ENCODE measurements at regions not wholly inside any gene's neighbourhood (a gene's known extent, or its start where the extent isn't known, plus 50 kb on each side); places are given as distances from the start of the nearest gene placed in this dataset.

DNA sequence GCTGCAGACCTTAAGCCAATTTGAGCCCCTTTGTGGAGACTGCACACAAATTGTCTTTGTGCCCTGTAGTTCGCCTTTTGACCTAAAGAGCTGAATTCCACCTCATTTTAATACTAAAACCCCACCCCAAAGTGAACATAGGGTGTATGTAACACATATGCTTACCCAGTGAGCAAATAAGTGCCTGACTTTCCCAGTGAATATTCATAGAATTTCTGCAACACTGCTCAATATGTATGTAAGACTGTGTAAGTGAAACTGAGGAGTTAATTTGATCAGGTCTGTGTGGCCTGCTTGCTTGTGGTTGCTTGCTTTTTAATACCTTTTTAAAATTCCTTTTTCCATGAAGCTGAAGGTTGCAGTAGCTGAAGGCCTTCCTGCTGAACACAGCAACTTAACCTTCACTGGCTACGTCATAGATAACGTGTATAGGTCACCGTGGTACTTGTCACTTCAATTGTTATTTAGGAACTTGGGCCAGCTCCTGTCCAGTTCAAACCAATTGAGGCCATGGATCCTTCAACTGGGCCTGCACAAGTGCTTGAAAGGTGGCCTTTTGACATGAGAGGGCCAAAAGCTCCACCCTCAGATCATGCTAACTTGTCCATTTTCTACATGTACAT, 131.7 kb upstream of the BTBD3 start:
- H3K9me2 ChIP-seq (replicated peaks; ENCODE audit: low read depth, low read length): no peaks in the 10 kb centered on the region
- no peak overlapping the region for H3K4me3 ChIP-seq (ENCODE audit: low read length, poor library complexity, severe bottlenecking)
- no peaks in the 10 kb centered on the region for H3K79me2 ChIP-seq (ENCODE audit: insufficient read depth, low read length)
- H3K27me3 ChIP-seq (ENCODE audit: insufficient read depth, low read length, poor library complexity, severe bottlenecking): no peaks in the 10 kb centered on the region
- 0 out of 2 replicates have a peak, but pooled peaks cover 5% of the 10 kb centered on the region for H3F3A ChIP-seq (ENCODE audit: low read depth)
- peaks cover 23% of the 10 kb centered on the region for H3K4me1 ChIP-seq (ENCODE audit: insufficient read depth, low read length, poor library complexity, severe bottlenecking)
- H3K4me2 ChIP-seq (ENCODE audit: low read depth, low read length, poor library complexity, severe bottlenecking): no peak overlapping the region
- H2AFZ ChIP-seq (ENCODE audit: low read length): 0 out of 2 replicates have a peak overlapping the region, but pooled peaks have one; percentile 24
- H3K36me3 ChIP-seq (ENCODE audit: insufficient read depth, low read length): no peaks in the 10 kb centered on the region
- H3K9me3 ChIP-seq (ENCODE audit: insufficient read depth, low read depth, low read length): no peaks in the 10 kb centered on the region
- TF ChIP-seq, protein P1, sequence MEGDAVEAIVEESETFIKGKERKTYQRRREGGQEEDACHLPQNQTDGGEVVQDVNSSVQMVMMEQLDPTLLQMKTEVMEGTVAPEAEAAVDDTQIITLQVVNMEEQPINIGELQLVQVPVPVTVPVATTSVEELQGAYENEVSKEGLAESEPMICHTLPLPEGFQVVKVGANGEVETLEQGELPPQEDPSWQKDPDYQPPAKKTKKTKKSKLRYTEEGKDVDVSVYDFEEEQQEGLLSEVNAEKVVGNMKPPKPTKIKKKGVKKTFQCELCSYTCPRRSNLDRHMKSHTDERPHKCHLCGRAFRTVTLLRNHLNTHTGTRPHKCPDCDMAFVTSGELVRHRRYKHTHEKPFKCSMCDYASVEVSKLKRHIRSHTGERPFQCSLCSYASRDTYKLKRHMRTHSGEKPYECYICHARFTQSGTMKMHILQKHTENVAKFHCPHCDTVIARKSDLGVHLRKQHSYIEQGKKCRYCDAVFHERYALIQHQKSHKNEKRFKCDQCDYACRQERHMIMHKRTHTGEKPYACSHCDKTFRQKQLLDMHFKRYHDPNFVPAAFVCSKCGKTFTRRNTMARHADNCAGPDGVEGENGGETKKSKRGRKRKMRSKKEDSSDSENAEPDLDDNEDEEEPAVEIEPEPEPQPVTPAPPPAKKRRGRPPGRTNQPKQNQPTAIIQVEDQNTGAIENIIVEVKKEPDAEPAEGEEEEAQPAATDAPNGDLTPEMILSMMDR (conservative IDR thresholded peaks at IDR 0.05; ENCODE audit: low read length): no peak
- no peaks in the 10 kb centered on the region for H4K20me1 ChIP-seq (ENCODE audit: insufficient read depth, low read length, poor library complexity, severe bottlenecking)
- no peak overlapping the region for H3K9ac ChIP-seq (ENCODE audit: low read depth, low read length, poor library complexity, severe bottlenecking)

DNA sequence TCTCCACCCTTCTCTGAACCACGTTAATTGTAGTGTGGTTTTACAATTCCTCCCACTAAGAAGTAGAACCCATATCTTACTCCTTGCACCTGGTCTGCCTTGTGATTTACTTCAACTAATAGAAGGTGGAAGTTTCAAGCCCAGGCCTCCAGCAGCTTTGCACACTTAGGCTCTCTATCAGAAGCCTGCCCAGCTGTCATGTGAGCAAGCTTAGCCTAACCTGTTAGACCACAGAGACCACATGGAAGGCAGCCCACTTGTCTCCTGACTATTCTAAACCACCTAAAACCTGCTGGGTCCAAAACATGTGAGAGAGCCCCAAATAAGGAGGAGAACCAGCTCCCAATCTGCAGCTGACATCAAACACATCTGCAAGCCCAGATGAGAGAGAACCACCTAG, 127.6 kb upstream of the BTBD3 start:
- H2AFZ ChIP-seq (ENCODE audit: low read length): no peak overlapping the region
- peak overlapping the region; percentile 48 for H3K9ac ChIP-seq (ENCODE audit: low read depth, low read length, poor library complexity, severe bottlenecking)

DNA sequence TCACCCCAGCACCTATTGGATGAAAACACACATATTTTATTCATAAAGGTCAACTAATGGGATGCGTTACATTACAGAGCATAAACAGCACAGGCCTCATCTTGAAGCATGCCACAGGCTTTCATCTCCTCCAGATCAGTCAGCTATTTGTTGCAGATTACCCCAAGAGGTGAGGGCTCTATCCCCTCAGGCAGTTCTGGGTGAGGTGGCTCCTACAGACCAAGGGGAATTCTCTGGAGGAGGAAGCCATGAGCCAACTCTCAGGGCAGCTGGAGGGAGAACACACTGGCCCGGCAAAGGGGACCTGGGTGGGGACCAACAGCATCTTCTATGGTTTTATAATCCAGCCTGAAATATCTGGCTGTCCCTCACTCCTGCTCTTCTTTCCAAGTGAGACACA, 126.4 kb upstream of the BTBD3 start:
- no peak overlapping the region for H3K4me3 ChIP-seq (ENCODE audit: low read length, poor library complexity, severe bottlenecking)
- H3K4me1 ChIP-seq (ENCODE audit: insufficient read depth, low read length, poor library complexity, severe bottlenecking): peaks cover 21% of the 10 kb centered on the region
- H3K9me3 ChIP-seq (ENCODE audit: insufficient read depth, low read depth, low read length): no peaks in the 10 kb centered on the region
- H3K36me3 ChIP-seq (ENCODE audit: insufficient read depth, low read length): no peaks in the 10 kb centered on the region
- no peaks in the 10 kb centered on the region for H4K20me1 ChIP-seq (ENCODE audit: insufficient read depth, low read length, poor library complexity, severe bottlenecking)
- no peak overlapping the region for H3K9ac ChIP-seq (ENCODE audit: low read depth, low read length, poor library complexity, severe bottlenecking)
- H3F3A ChIP-seq (ENCODE audit: low read depth): 0 out of 2 replicates have a peak, but pooled peaks cover 5% of the 10 kb centered on the region
- H2AFZ ChIP-seq (ENCODE audit: low read length): no peak overlapping the region
- no peaks in the 10 kb centered on the region for H3K27me3 ChIP-seq (ENCODE audit: insufficient read depth, low read length, poor library complexity, severe bottlenecking)
- no peak overlapping the region for H3K4me2 ChIP-seq (ENCODE audit: low read depth, low read length, poor library complexity, severe bottlenecking)
- TF ChIP-seq EZH2phosphoT487 (IDR thresholded peaks at IDR 0.05; ENCODE audit: borderline replicate concordance): no peak
- TF ChIP-seq, protein P1 (conservative IDR thresholded peaks at IDR 0.05; ENCODE audit: low read length): no peak
- H3K9me2 ChIP-seq (replicated peaks; ENCODE audit: low read depth, low read length): no peaks in the 10 kb centered on the region
- H3K79me2 ChIP-seq (ENCODE audit: insufficient read depth, low read length): no peaks in the 10 kb centered on the region

More for the DNA sequence above, 127.6 kb upstream of the BTBD3 start:
- TF ChIP-seq, protein P1 (conservative IDR thresholded peaks at IDR 0.05; ENCODE audit: low read length): no peak
- TF ChIP-seq EZH2phosphoT487 (IDR thresholded peaks at IDR 0.05; ENCODE audit: borderline replicate concordance): no peak
- H3K36me3 ChIP-seq (ENCODE audit: insufficient read depth, low read length): no peaks in the 10 kb centered on the region
- peaks cover 26% of the 10 kb centered on the region for H3K4me1 ChIP-seq (ENCODE audit: insufficient read depth, low read length, poor library complexity, severe bottlenecking)
- H4K20me1 ChIP-seq (ENCODE audit: insufficient read depth, low read length, poor library complexity, severe bottlenecking): no peaks in the 10 kb centered on the region
- H3K4me3 ChIP-seq (ENCODE audit: low read length, poor library complexity, severe bottlenecking): no peak overlapping the region
- no peaks in the 10 kb centered on the region for H3K79me2 ChIP-seq (ENCODE audit: insufficient read depth, low read length)
- H3K9me2 ChIP-seq (replicated peaks; ENCODE audit: low read depth, low read length): no peaks in the 10 kb centered on the region
- H3K4me2 ChIP-seq (ENCODE audit: low read depth, low read length, poor library complexity, severe bottlenecking): peak overlapping the region; percentile 43
- H3F3A ChIP-seq (ENCODE audit: low read depth): 0 out of 2 replicates have a peak, but pooled peaks cover 5% of the 10 kb centered on the region
- no peaks in the 10 kb centered on the region for H3K9me3 ChIP-seq (ENCODE audit: insufficient read depth, low read depth, low read length)
- H3K27me3 ChIP-seq (ENCODE audit: insufficient read depth, low read length, poor library complexity, severe bottlenecking): no peaks in the 10 kb centered on the region
